ENCODE measurements at regions not wholly inside any gene's neighbourhood (a gene's known extent, or its start where the extent isn't known, plus 50 kb on each side); places are given as distances from the start of the nearest gene placed in this dataset.

GRCh38 chr4:22978656-22979055 lies 285.9 kb downstream of the GBA3 start:
- H4K20me1 ChIP-seq (ENCODE audit: control insufficient read depth, insufficient read depth, low read length, poor library complexity, severe bottlenecking): no peaks in the 10 kb centered on the region
- H3K27me3 ChIP-seq (replicated peaks in 1 of 4; ENCODE audit: control extremely low read depth in 1 of 4, control insufficient read depth in 3 of 4, insufficient read depth in 4 of 4, low read length in 3 of 4): no peaks in the 10 kb centered on the region
- peaks cover 5% of the 10 kb centered on the region for H3K9me3 Mint-ChIP-seq (ENCODE audit: insufficient read depth)
- H3K9me3 ChIP-seq (ENCODE audit: control extremely low read depth in 1 of 3, control insufficient read depth in 2 of 3, insufficient read depth in 1 of 3, low read length in 2 of 3): peaks cover 0 to 10% (median 1%) of the 10 kb centered on the region in 3 donors
- ATAC-seq (ENCODE audit: low read depth) (no peak), DNase-seq (no peak)
- H3K9ac ChIP-seq (ENCODE audit: low read length): no peak overlapping the region
- H3K27me3 Mint-ChIP-seq: no peaks in the 10 kb centered on the region
- no peaks in the 10 kb centered on the region for H3K4me1 Mint-ChIP-seq
- H3K4me3 ChIP-seq (ENCODE audit: control extremely low read depth in 1 of 5, extremely low read depth in 1 of 5, insufficient read depth in 1 of 5, low read depth in 2 of 5, low read length in 4 of 5): no peak overlapping the region
- no peaks in the 10 kb centered on the region for H3K4me1 ChIP-seq (ENCODE audit: control insufficient read depth in 2 of 2, insufficient read depth in 2 of 2, low read length in 2 of 2)
- no peak overlapping the region for H3K4me3 Mint-ChIP-seq
- H3K4me2 ChIP-seq (replicated peaks; ENCODE audit: low read depth, low read length, poor library complexity, severe bottlenecking): no peak overlapping the region
- ChIA-PET CTCF (no interaction called here), POLR2A (no interaction called here)
- no peak overlapping the region for H3K27ac ChIP-seq (ENCODE audit: low read length in 2 of 2)
- H3K79me2 ChIP-seq (ENCODE audit: control insufficient read depth, insufficient read depth, low read length): no peaks in the 10 kb centered on the region
- H3K27ac Mint-ChIP-seq: no peak overlapping the region
- no peak overlapping the region for H2AFZ ChIP-seq (ENCODE audit: insufficient read depth, low read depth, low read length, poor library complexity, severe bottlenecking)
- intact Hi-C loops (cut with micrococcal nuclease): no loop called here
- no peaks in the 10 kb centered on the region for H3K36me3 ChIP-seq (replicated peaks in 1 of 2; ENCODE audit: control extremely low read depth in 1 of 2, control insufficient read depth in 1 of 2, extremely low read depth in 1 of 2, insufficient read depth in 2 of 2, low read length in 1 of 2)
- no peak for TF ChIP-seq EZH2 (IDR thresholded peaks at IDR 0.05; ENCODE audit: borderline replicate concordance, insufficient read depth, low read depth, low read length, poor library complexity, severe bottlenecking)
- TF ChIP-seq CTCF (IDR thresholded peaks at IDR 0.05): no peak

GRCh38 chr4:22970665-22971064 lies 277.9 kb downstream of the GBA3 start:
- H3K79me2 ChIP-seq (ENCODE audit: control insufficient read depth, insufficient read depth, low read length): no peaks in the 10 kb centered on the region
- no peaks in the 10 kb centered on the region for H3K4me1 ChIP-seq (ENCODE audit: control insufficient read depth in 2 of 2, insufficient read depth in 2 of 2, low read length in 2 of 2)
- H3K36me3 ChIP-seq (replicated peaks in 1 of 2; ENCODE audit: control extremely low read depth in 1 of 2, control insufficient read depth in 1 of 2, extremely low read depth in 1 of 2, insufficient read depth in 2 of 2, low read length in 1 of 2): no peaks in the 10 kb centered on the region
- no peak for ATAC-seq (ENCODE audit: low read depth)
- no peaks in the 10 kb centered on the region for H3K27me3 Mint-ChIP-seq
- H3K9me3 Mint-ChIP-seq (ENCODE audit: insufficient read depth): peaks cover 4% of the 10 kb centered on the region
- H3K9me3 ChIP-seq (ENCODE audit: control extremely low read depth in 1 of 3, control insufficient read depth in 2 of 3, insufficient read depth in 1 of 3, low read length in 2 of 3): no peaks in the 10 kb centered on the region
- no peak overlapping the region for H2AFZ ChIP-seq (ENCODE audit: insufficient read depth, low read depth, low read length, poor library complexity, severe bottlenecking)
- H3K27ac Mint-ChIP-seq: no peak overlapping the region
- TF ChIP-seq EZH2 (IDR thresholded peaks at IDR 0.05; ENCODE audit: borderline replicate concordance, insufficient read depth, low read depth, low read length, poor library complexity, severe bottlenecking): no peak
- no peak for TF ChIP-seq CTCF (IDR thresholded peaks at IDR 0.05)
- H3K9ac ChIP-seq (ENCODE audit: low read length): no peak overlapping the region
- no peaks in the 10 kb centered on the region for H3K4me1 Mint-ChIP-seq
- ChIA-PET POLR2A (no interaction called here), CTCF (no interaction called here)
- no peaks in the 10 kb centered on the region for H4K20me1 ChIP-seq (ENCODE audit: control insufficient read depth, insufficient read depth, low read length, poor library complexity, severe bottlenecking)
- 92% methylated on average over 1 of the region's 1 CpG for WGBS (ENCODE audit: insufficient coverage)
- no peaks in the 10 kb centered on the region for H3K27me3 ChIP-seq (replicated peaks in 1 of 4; ENCODE audit: control extremely low read depth in 1 of 4, control insufficient read depth in 3 of 4, insufficient read depth in 4 of 4, low read length in 3 of 4)
- intact Hi-C loops (cut with micrococcal nuclease): no loop called here
- no peak overlapping the region for H3K4me2 ChIP-seq (replicated peaks; ENCODE audit: low read depth, low read length, poor library complexity, severe bottlenecking)
- no peak for DNase-seq
- no peak overlapping the region for H3K27ac ChIP-seq (ENCODE audit: low read length in 2 of 2)
- no peak overlapping the region for H3K4me3 Mint-ChIP-seq
- no peak overlapping the region for H3K4me3 ChIP-seq (ENCODE audit: control extremely low read depth in 1 of 5, extremely low read depth in 1 of 5, insufficient read depth in 1 of 5, low read depth in 2 of 5, low read length in 4 of 5)
